HFFc6 (cell line): ENCODE measurements at regions not wholly inside any gene's neighbourhood (a gene's known extent, or its start where the extent isn't known, plus 50 kb on each side); places are given as distances from the start of the nearest gene placed in this dataset.

Experiments
- DNase-seq: peaks from one replicate; pipeline ENCODE4 v3.0.0-alpha.2; 2018
- H3K27ac Mint-ChIP-seq: 2 replicates; pipeline ENCODE4 v1.8.0; 2020; ENCODE audit warnings: mild to moderate bottlenecking, mixed read lengths
- H3K27me3 Mint-ChIP-seq: 2 replicates; pipeline ENCODE4 v1.8.0; 2021; ENCODE audit warnings: mild to moderate bottlenecking, moderate library complexity, mixed read lengths; ENCODE audit not compliant: insufficient read depth
- H3K36me3 Mint-ChIP-seq: 2 replicates; pipeline ENCODE4 v1.8.0; 2021; ENCODE audit warnings: low read depth, mixed read lengths
- H3K4me1 Mint-ChIP-seq: 2 replicates; pipeline ENCODE4 v1.8.0; 2020; ENCODE audit warnings: low read depth, mixed read lengths
- H3K4me3 Mint-ChIP-seq: 2 replicates; pipeline ENCODE4 v1.8.0; 2020; ENCODE audit warnings: mild to moderate bottlenecking, moderate library complexity, mixed read lengths
- H3K9me3 Mint-ChIP-seq: 2 replicates; pipeline ENCODE4 v1.8.0; 2020; ENCODE audit warnings: mild to moderate bottlenecking, mixed read lengths
- CTCF ChIP-seq: fragments of 200-600 bp; sonication (generic); IDR thresholded peaks from 2 replicates; pipeline ENCODE4 v1.5.0; 2021; ENCODE audit warnings: antibody characterized with exemption, mild to moderate bottlenecking

- Mint-ChIP-seq H3K4me3 (no peak overlapping the region), H3K36me3 (peaks cover 5% of the 10 kb centered on the region; the same call in 1 of the 2 replicates), H3K9me3 (peaks cover 65% of the 10 kb centered on the region), H3K27ac (no peak overlapping the region), H3K27me3 (no peaks in the 10 kb centered on the region), H3K4me1 (no peaks in the 10 kb centered on the region)
- TF ChIP-seq CTCF: no peak
- DNase-seq: no peak
Measured at GRCh38 chr13:54185101-54185500, 1156.5 kb downstream of the OLFM4 start.

GRCh38 chr13:54185785-54186184 lies 1157.2 kb downstream of the OLFM4 start:
- Mint-ChIP-seq H3K36me3 (peaks cover 5% of the 10 kb centered on the region; the same call in 1 of the 2 replicates), H3K27me3 (no peaks in the 10 kb centered on the region), H3K27ac (no peak overlapping the region), H3K4me1 (no peaks in the 10 kb centered on the region), H3K9me3 (peaks cover 64% of the 10 kb centered on the region), H3K4me3 (no peak overlapping the region)
- no peak for DNase-seq
- TF ChIP-seq CTCF: no peak

GRCh38 chr13:54187461-54187860 lies 1158.8 kb downstream of the OLFM4 start:
- no peak for TF ChIP-seq CTCF
- no peak for DNase-seq
- Mint-ChIP-seq H3K27ac (no peak overlapping the region), H3K4me1 (no peaks in the 10 kb centered on the region), H3K4me3 (no peak overlapping the region), H3K27me3 (no peaks in the 10 kb centered on the region; the same call in 1 of the 2 replicates), H3K36me3 (peaks cover 5% of the 10 kb centered on the region; the same call in 1 of the 2 replicates), H3K9me3 (peaks cover 57% of the 10 kb centered on the region)

GRCh38 chr13:54194233-54195024 lies 1165.8 kb downstream of the OLFM4 start:
- no peak overlapping the region for H3K27ac Mint-ChIP-seq
- no peaks in the 10 kb centered on the region for H3K4me1 Mint-ChIP-seq
- no peak overlapping the region for H3K4me3 Mint-ChIP-seq
- no peak for TF ChIP-seq CTCF
- DNase-seq: no peak
- H3K36me3 Mint-ChIP-seq: peaks cover 4% of the 10 kb centered on the region; the same call in 1 of the 2 replicates
- peaks cover 30% of the 10 kb centered on the region for H3K9me3 Mint-ChIP-seq
- no peaks in the 10 kb centered on the region; the same call in 1 of the 2 replicates for H3K27me3 Mint-ChIP-seq

- no peak overlapping the region for H3K4me3 Mint-ChIP-seq
- no peak overlapping the region for H3K27ac Mint-ChIP-seq
Measured at GRCh38 chr13:54196684-54197083, 1168.1 kb downstream of the OLFM4 start.

More at GRCh38 chr13:54196684-54197083, 1168.1 kb downstream of the OLFM4 start:
- no peaks in the 10 kb centered on the region for H3K4me1 Mint-ChIP-seq
- peaks cover 28% of the 10 kb centered on the region for H3K9me3 Mint-ChIP-seq
- TF ChIP-seq CTCF: no peak
- no peak for DNase-seq
- peaks cover 2% of the 10 kb centered on the region for H3K27me3 Mint-ChIP-seq
- no peaks in the 10 kb centered on the region for H3K36me3 Mint-ChIP-seq
